GM18517 (cell line): ENCODE measurements at regions not wholly inside any gene's neighbourhood (a gene's known extent, or its start where the extent isn't known, plus 50 kb on each side); places are given as distances from the start of the nearest gene placed in this dataset.
"Not testable (repeated sequence)": the region's sequence is repeated elsewhere in the genome, so short reads cannot be mapped to it uniquely, and the experiment has no call there.

ENCODE experiments used
- ATAC-seq: cut with Tn5 transposase; IDR thresholded peaks from one replicate; pipeline ENCODE4 v1.9.1; 2021; ENCODE audit warnings: mild to moderate bottlenecking, moderate library complexity; ENCODE audit not compliant: unreplicated experiment

- no peak for ATAC-seq
Observed at GRCh38 chr10:131556897-131557495, 245.5 kb upstream of the TCERG1L start.

GRCh38 chr10:131557956-131558355 is 246.4 kb upstream of the TCERG1L start:
- ATAC-seq, result not testable (repeated sequence)

GRCh38 chr10:131559450-131559911 is 248.0 kb upstream of the TCERG1L start:
- ATAC-seq, result no peak

- no peak for ATAC-seq
Observed at GRCh38 chr10:131560166-131560565, 248.6 kb upstream of the TCERG1L start.

- ATAC-seq, result no peak
Observed at GRCh38 chr10:131560706-131561355, 249.3 kb upstream of the TCERG1L start.

GRCh38 chr10:131561897-131562296 is 250.4 kb upstream of the TCERG1L start:
- no peak for ATAC-seq

GRCh38 chr10:131563411-131563810 is 251.9 kb upstream of the TCERG1L start:
- ATAC-seq, result no peak

GRCh38 chr10:131567279-131568162 is 256.0 kb upstream of the TCERG1L start:
- no peak for ATAC-seq

GRCh38 chr10:131568866-131569265 is 257.3 kb upstream of the TCERG1L start:
- no peak for ATAC-seq

GRCh38 chr10:131569851-131570715 is 258.6 kb upstream of the TCERG1L start:
- no peak for ATAC-seq

- ATAC-seq, result no peak
Observed at GRCh38 chr10:131570716-131571307, 259.3 kb upstream of the TCERG1L start.

- ATAC-seq, result no peak
Observed at GRCh38 chr10:131571346-131571745, 259.8 kb upstream of the TCERG1L start.

GRCh38 chr10:131571865-131572264 is 260.3 kb upstream of the TCERG1L start:
- no peak for ATAC-seq

GRCh38 chr10:131573256-131573655 is 261.7 kb upstream of the TCERG1L start:
- no peak for ATAC-seq

- no peak for ATAC-seq
Observed at GRCh38 chr10:131573707-131574106, 262.2 kb upstream of the TCERG1L start.

- ATAC-seq, result no peak
Observed at GRCh38 chr10:131574363-131574706, 262.8 kb upstream of the TCERG1L start.

GRCh38 chr10:131574707-131575430 is 263.3 kb upstream of the TCERG1L start:
- ATAC-seq, result no peak

GRCh38 chr10:131575877-131576276 is 264.4 kb upstream of the TCERG1L start:
- ATAC-seq, result no peak

- no peak for ATAC-seq
Observed at GRCh38 chr10:131576341-131577177, 265.0 kb upstream of the TCERG1L start.
